ENCODE measurements at regions not wholly inside any gene's neighbourhood (a gene's known extent, or its start where the extent isn't known, plus 50 kb on each side); places are given as distances from the start of the nearest gene placed in this dataset.
A peak's percentile ranks its signal among the peaks of the same experiment; 100 is the strongest.

GRCh38 chr13:32905063-32905863 is 111.0 kb upstream of the KL start:
- Mint-ChIP-seq H3K4me3 (peak overlapping the region in 1 of 2 donors; percentile 23), H3K27ac (peak overlapping the region in 1 of 2 donors; percentile 74), H3K36me3 (ENCODE audit: insufficient read depth) (no peaks in the 10 kb centered on the region), H3K4me1 (ENCODE audit: low read depth in 2 of 2) (peaks cover 10% of the 10 kb centered on the region in 2 donors), H3K9me3 (no peaks in the 10 kb centered on the region), H3K27me3 (peaks cover 0 to 37% of the 10 kb centered on the region in 2 donors)
- ATAC-seq (replicated peaks) (peak; percentile 51), DNase-seq (no peak)

- H3K36me3 Mint-ChIP-seq (ENCODE audit: insufficient read depth) = no peaks in the 10 kb centered on the region
- ATAC-seq (replicated peaks) (no peak), DNase-seq (no peak)
- H3K4me3 Mint-ChIP-seq = no peak overlapping the region
- peaks cover 10 to 14% of the 10 kb centered on the region in 2 donors for H3K4me1 Mint-ChIP-seq (ENCODE audit: low read depth in 2 of 2)
- H3K9me3 Mint-ChIP-seq = no peaks in the 10 kb centered on the region
- peaks cover 0 to 37% of the 10 kb centered on the region in 2 donors for H3K27me3 Mint-ChIP-seq
- no peak overlapping the region for H3K27ac Mint-ChIP-seq
Observed at GRCh38 chr13:32905864-32906180, 110.4 kb upstream of the KL start.

GRCh38 chr13:32907211-32907610 is 109.0 kb upstream of the KL start:
- H3K27me3 Mint-ChIP-seq = peaks cover 0 to 37% of the 10 kb centered on the region in 2 donors
- H3K4me1 Mint-ChIP-seq (ENCODE audit: low read depth in 2 of 2) = peaks cover 10 to 14% of the 10 kb centered on the region in 2 donors
- no peaks in the 10 kb centered on the region for H3K9me3 Mint-ChIP-seq
- H3K4me3 Mint-ChIP-seq = no peak overlapping the region
- DNase-seq = no peak
- no peak for ATAC-seq (replicated peaks)
- H3K36me3 Mint-ChIP-seq (ENCODE audit: insufficient read depth) = no peaks in the 10 kb centered on the region
- no peak overlapping the region for H3K27ac Mint-ChIP-seq

GRCh38 chr13:32910530-32910929 is 105.7 kb upstream of the KL start:
- no peaks in the 10 kb centered on the region for H3K36me3 Mint-ChIP-seq (ENCODE audit: insufficient read depth)
- ATAC-seq (replicated peaks) (no peak), DNase-seq (no peak)
- no peak overlapping the region for H3K4me3 Mint-ChIP-seq
- peaks cover 0 to 38% of the 10 kb centered on the region in 2 donors for H3K27me3 Mint-ChIP-seq
- peaks cover 2 to 7% of the 10 kb centered on the region in 2 donors for H3K4me1 Mint-ChIP-seq (ENCODE audit: low read depth in 2 of 2)
- H3K27ac Mint-ChIP-seq = no peak overlapping the region
- no peaks in the 10 kb centered on the region for H3K9me3 Mint-ChIP-seq

- peaks cover 2 to 3% of the 10 kb centered on the region in 2 donors for H3K9me3 Mint-ChIP-seq
- DNase-seq (no peak), ATAC-seq (replicated peaks) (peak; percentile 21)
- no peak overlapping the region for H3K27ac Mint-ChIP-seq
- H3K36me3 Mint-ChIP-seq (ENCODE audit: insufficient read depth) = no peaks in the 10 kb centered on the region
- H3K4me1 Mint-ChIP-seq (ENCODE audit: low read depth in 2 of 2) = peaks cover 0 to 6% of the 10 kb centered on the region in 2 donors
- no peak overlapping the region for H3K4me3 Mint-ChIP-seq
- H3K27me3 Mint-ChIP-seq = peaks cover 0 to 39% of the 10 kb centered on the region in 2 donors
Observed at GRCh38 chr13:32911506-32911905, 104.7 kb upstream of the KL start.

- DNase-seq = no peak
- Mint-ChIP-seq H3K4me3 (no peak overlapping the region), H3K27me3 (peaks cover 0 to 21% of the 10 kb centered on the region in 2 donors), H3K4me1 (ENCODE audit: low read depth in 2 of 2) (peaks cover 0 to 6% of the 10 kb centered on the region in 2 donors), H3K27ac (no peak overlapping the region), H3K36me3 (ENCODE audit: insufficient read depth) (no peaks in the 10 kb centered on the region), H3K9me3 (peaks cover 4 to 11% of the 10 kb centered on the region in 2 donors)
- no peak for ATAC-seq (replicated peaks)
Observed at GRCh38 chr13:32914686-32915085, 101.5 kb upstream of the KL start.

- Mint-ChIP-seq H3K9me3 (peaks cover 4 to 11% of the 10 kb centered on the region in 2 donors), H3K4me1 (ENCODE audit: low read depth in 2 of 2) (no peaks in the 10 kb centered on the region), H3K36me3 (ENCODE audit: insufficient read depth) (no peaks in the 10 kb centered on the region), H3K27ac (no peak overlapping the region), H3K27me3 (peaks cover 0 to 25% of the 10 kb centered on the region in 2 donors), H3K4me3 (no peak overlapping the region)
- ATAC-seq (replicated peaks) (no peak), DNase-seq (no peak)
Observed at GRCh38 chr13:32917504-32917903, 98.7 kb upstream of the KL start.

- no peaks in the 10 kb centered on the region for H3K4me1 Mint-ChIP-seq (ENCODE audit: low read depth in 2 of 2)
- no peak overlapping the region for H3K4me3 Mint-ChIP-seq
- DNase-seq = no peak
Observed at GRCh38 chr13:32923725-32924124, 92.5 kb upstream of the KL start.

GRCh38 chr13:32924886-32925285 is 91.3 kb upstream of the KL start:
- Mint-ChIP-seq H3K9me3 (no peaks in the 10 kb centered on the region), H3K27ac (no peak overlapping the region), H3K4me1 (ENCODE audit: low read depth in 2 of 2) (no peaks in the 10 kb centered on the region), H3K36me3 (ENCODE audit: insufficient read depth) (no peaks in the 10 kb centered on the region), H3K4me3 (no peak overlapping the region), H3K27me3 (peaks cover 0 to 9% of the 10 kb centered on the region in 2 donors)
- DNase-seq (no peak), ATAC-seq (replicated peaks) (no peak)

More at GRCh38 chr13:32923725-32924124, 92.5 kb upstream of the KL start:
- Mint-ChIP-seq H3K27me3 (peaks cover 0 to 9% of the 10 kb centered on the region in 2 donors), H3K27ac (no peak overlapping the region), H3K9me3 (no peaks in the 10 kb centered on the region), H3K36me3 (ENCODE audit: insufficient read depth) (no peaks in the 10 kb centered on the region)
- no peak for ATAC-seq (replicated peaks)

GRCh38 chr13:32925506-32925905 is 90.7 kb upstream of the KL start:
- peaks cover 0 to 9% of the 10 kb centered on the region in 2 donors for H3K27me3 Mint-ChIP-seq

GRCh38 chr13:32932376-32932775 is 83.8 kb upstream of the KL start:
- ATAC-seq (replicated peaks) = no peak
- no peaks in the 10 kb centered on the region for H3K36me3 Mint-ChIP-seq (ENCODE audit: insufficient read depth)

More at GRCh38 chr13:32925506-32925905, 90.7 kb upstream of the KL start:
- no peak overlapping the region for H3K4me3 Mint-ChIP-seq
- no peak for DNase-seq
- no peak overlapping the region for H3K27ac Mint-ChIP-seq
- H3K9me3 Mint-ChIP-seq = no peaks in the 10 kb centered on the region
- H3K36me3 Mint-ChIP-seq (ENCODE audit: insufficient read depth) = no peaks in the 10 kb centered on the region
- no peaks in the 10 kb centered on the region for H3K4me1 Mint-ChIP-seq (ENCODE audit: low read depth in 2 of 2)
- no peak for ATAC-seq (replicated peaks)

GRCh38 chr13:32936716-32937115 is 79.5 kb upstream of the KL start:
- H3K27me3 Mint-ChIP-seq = peaks cover 20 to 52% of the 10 kb centered on the region in 2 donors
- no peaks in the 10 kb centered on the region for H3K36me3 Mint-ChIP-seq (ENCODE audit: insufficient read depth)
- H3K9me3 Mint-ChIP-seq = peaks cover 0 to 3% of the 10 kb centered on the region in 2 donors
- no peak for DNase-seq
- H3K27ac Mint-ChIP-seq = no peak overlapping the region
- H3K4me1 Mint-ChIP-seq (ENCODE audit: low read depth in 2 of 2) = peaks cover 3 to 5% of the 10 kb centered on the region in 2 donors
- ATAC-seq (replicated peaks) = no peak
- H3K4me3 Mint-ChIP-seq = no peak overlapping the region

More at GRCh38 chr13:32932376-32932775, 83.8 kb upstream of the KL start:
- Mint-ChIP-seq H3K4me1 (ENCODE audit: low read depth in 2 of 2) (no peaks in the 10 kb centered on the region), H3K4me3 (no peak overlapping the region), H3K9me3 (peaks cover 0 to 3% of the 10 kb centered on the region in 2 donors), H3K27me3 (peaks cover 21 to 34% of the 10 kb centered on the region in 2 donors), H3K27ac (no peak overlapping the region)
- no peak for DNase-seq

GRCh38 chr13:32938314-32938713 is 77.9 kb upstream of the KL start:
- no peak for ATAC-seq (replicated peaks)
- no peak overlapping the region for H3K4me3 Mint-ChIP-seq
- H3K4me1 Mint-ChIP-seq (ENCODE audit: low read depth in 2 of 2) = peaks cover 3 to 5% of the 10 kb centered on the region in 2 donors
- no peak overlapping the region for H3K27ac Mint-ChIP-seq
- H3K9me3 Mint-ChIP-seq = no peaks in the 10 kb centered on the region
- no peaks in the 10 kb centered on the region for H3K36me3 Mint-ChIP-seq (ENCODE audit: insufficient read depth)
- peaks cover 13 to 52% of the 10 kb centered on the region in 2 donors for H3K27me3 Mint-ChIP-seq
- no peak for DNase-seq

- ATAC-seq (replicated peaks) (no peak), DNase-seq (no peak)
- Mint-ChIP-seq H3K27me3 (peaks cover 7 to 46% of the 10 kb centered on the region in 2 donors), H3K4me1 (ENCODE audit: low read depth in 2 of 2) (peaks cover 3 to 5% of the 10 kb centered on the region in 2 donors), H3K9me3 (no peaks in the 10 kb centered on the region), H3K36me3 (ENCODE audit: insufficient read depth) (no peaks in the 10 kb centered on the region), H3K4me3 (no peak overlapping the region), H3K27ac (no peak overlapping the region)
Observed at GRCh38 chr13:32938907-32939306, 77.3 kb upstream of the KL start.
